Progenitor cell of endocrine pancreas (in vitro differentiated cells): ENCODE measurements at regions not wholly inside any gene's neighbourhood (a gene's known extent, or its start where the extent isn't known, plus 50 kb on each side); places are given as distances from the start of the nearest gene placed in this dataset.

Experiments
- DNase-seq: peaks from one replicate; pipeline ENCODE4 v3.0.0; 2021; ENCODE audit warnings: low spot score; ENCODE audit not compliant: unreplicated experiment
- H3K27ac Mint-ChIP-seq: 2 replicates; pipeline ENCODE4 v1.8.0; 2021; ENCODE audit warnings: mild to moderate bottlenecking, moderate library complexity, mixed read lengths
- H3K27me3 Mint-ChIP-seq: 2 replicates; pipeline ENCODE4 v1.8.0; 2021; ENCODE audit warnings: mixed read lengths
- H3K36me3 Mint-ChIP-seq: 2 replicates; pipeline ENCODE4 v1.8.0; 2022; ENCODE audit warnings: mixed read lengths; ENCODE audit not compliant: insufficient read depth
- H3K4me1 Mint-ChIP-seq: 2 replicates; pipeline ENCODE4 v1.8.0; 2021; ENCODE audit warnings: low read depth, mixed read lengths
- H3K4me3 Mint-ChIP-seq: 2 replicates; pipeline ENCODE4 v1.8.0; 2021; ENCODE audit warnings: low read depth, mild to moderate bottlenecking, moderate library complexity, mixed read lengths
- H3K9me3 Mint-ChIP-seq: 2 replicates; pipeline ENCODE4 v1.8.0; 2021; ENCODE audit warnings: low read depth, mixed read lengths
- TF ChIP-seq, protein P1 (sequence below): fragments of 200-600 bp; sonication (generic); IDR thresholded peaks from one replicate; pipeline ENCODE4 v1.5.0; 2021; ENCODE audit warnings: antibody characterized with exemption, mild to moderate bottlenecking; ENCODE audit not compliant: unreplicated experiment

DNA sequence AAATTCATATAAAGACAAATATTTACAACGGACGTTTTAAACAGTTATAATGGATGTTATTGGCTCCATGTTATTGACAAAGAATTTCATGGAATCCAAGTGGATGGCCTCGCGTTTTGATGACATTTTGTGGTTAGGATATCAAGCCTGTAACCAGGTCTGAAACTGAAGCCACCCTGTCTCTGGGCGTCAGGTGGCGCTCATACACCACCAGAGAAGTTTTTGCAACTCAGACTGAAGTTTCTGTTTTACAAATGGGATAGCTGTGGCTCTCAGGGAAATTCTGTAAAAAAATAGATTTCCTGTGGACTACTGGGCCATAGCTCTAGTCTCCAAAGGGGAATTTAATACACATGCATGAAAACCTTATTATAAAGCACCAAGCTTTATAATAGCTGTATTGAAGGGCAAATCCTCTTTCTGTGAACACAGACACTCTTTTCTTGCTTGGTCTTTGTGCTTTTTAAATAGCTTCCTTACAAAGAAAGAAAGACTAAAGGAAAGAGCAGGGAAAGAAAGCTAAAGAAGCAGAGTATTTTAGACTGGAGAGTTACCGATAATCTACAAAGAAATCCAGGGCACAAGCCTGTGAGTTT, 86.7 kb downstream of the C18orf54 start:
- Mint-ChIP-seq H3K27ac (no peak overlapping the region), H3K9me3 (no peaks in the 10 kb centered on the region), H3K4me3 (no peak overlapping the region), H3K27me3 (peaks cover 9% of the 10 kb centered on the region), H3K4me1 (peaks cover 5% of the 10 kb centered on the region), H3K36me3 (no peaks in the 10 kb centered on the region)
- DNase-seq, result peak; percentile 49
- TF ChIP-seq, protein P1, sequence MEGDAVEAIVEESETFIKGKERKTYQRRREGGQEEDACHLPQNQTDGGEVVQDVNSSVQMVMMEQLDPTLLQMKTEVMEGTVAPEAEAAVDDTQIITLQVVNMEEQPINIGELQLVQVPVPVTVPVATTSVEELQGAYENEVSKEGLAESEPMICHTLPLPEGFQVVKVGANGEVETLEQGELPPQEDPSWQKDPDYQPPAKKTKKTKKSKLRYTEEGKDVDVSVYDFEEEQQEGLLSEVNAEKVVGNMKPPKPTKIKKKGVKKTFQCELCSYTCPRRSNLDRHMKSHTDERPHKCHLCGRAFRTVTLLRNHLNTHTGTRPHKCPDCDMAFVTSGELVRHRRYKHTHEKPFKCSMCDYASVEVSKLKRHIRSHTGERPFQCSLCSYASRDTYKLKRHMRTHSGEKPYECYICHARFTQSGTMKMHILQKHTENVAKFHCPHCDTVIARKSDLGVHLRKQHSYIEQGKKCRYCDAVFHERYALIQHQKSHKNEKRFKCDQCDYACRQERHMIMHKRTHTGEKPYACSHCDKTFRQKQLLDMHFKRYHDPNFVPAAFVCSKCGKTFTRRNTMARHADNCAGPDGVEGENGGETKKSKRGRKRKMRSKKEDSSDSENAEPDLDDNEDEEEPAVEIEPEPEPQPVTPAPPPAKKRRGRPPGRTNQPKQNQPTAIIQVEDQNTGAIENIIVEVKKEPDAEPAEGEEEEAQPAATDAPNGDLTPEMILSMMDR, result peak; percentile 95

GRCh38 chr18:54453996-54454395, 96.3 kb downstream of the C18orf54 start:
- no peak overlapping the region for H3K27ac Mint-ChIP-seq
- H3K4me1 Mint-ChIP-seq, result no peaks in the 10 kb centered on the region
- no peaks in the 10 kb centered on the region for H3K36me3 Mint-ChIP-seq
- TF ChIP-seq, protein P1, result no peak
- H3K4me3 Mint-ChIP-seq, result no peak overlapping the region
- no peak for DNase-seq
- H3K9me3 Mint-ChIP-seq, result no peaks in the 10 kb centered on the region
- no peaks in the 10 kb centered on the region for H3K27me3 Mint-ChIP-seq

GRCh38 chr18:54465502-54465901, 107.8 kb downstream of the C18orf54 start:
- no peaks in the 10 kb centered on the region for H3K27me3 Mint-ChIP-seq
- no peak overlapping the region for H3K4me3 Mint-ChIP-seq
- H3K9me3 Mint-ChIP-seq, result no peaks in the 10 kb centered on the region
- no peak overlapping the region for H3K27ac Mint-ChIP-seq
- no peaks in the 10 kb centered on the region for H3K36me3 Mint-ChIP-seq
- DNase-seq, result no peak
- H3K4me1 Mint-ChIP-seq, result no peaks in the 10 kb centered on the region
- TF ChIP-seq, protein P1, result no peak

- Mint-ChIP-seq H3K9me3 (no peaks in the 10 kb centered on the region), H3K4me3 (no peak overlapping the region), H3K27me3 (no peaks in the 10 kb centered on the region), H3K36me3 (no peaks in the 10 kb centered on the region), H3K27ac (no peak overlapping the region), H3K4me1 (no peaks in the 10 kb centered on the region)
- no peak for DNase-seq
- TF ChIP-seq, protein P1, result no peak
Observed at GRCh38 chr18:54466248-54467005, 108.7 kb downstream of the C18orf54 start.

- no peaks in the 10 kb centered on the region for H3K36me3 Mint-ChIP-seq
- H3K9me3 Mint-ChIP-seq, result peaks cover 3% of the 10 kb centered on the region
- H3K27ac Mint-ChIP-seq, result no peak overlapping the region
- TF ChIP-seq, protein P1, result no peak
- H3K4me3 Mint-ChIP-seq, result no peak overlapping the region
- DNase-seq, result no peak
- H3K4me1 Mint-ChIP-seq, result no peaks in the 10 kb centered on the region
- H3K27me3 Mint-ChIP-seq, result peaks cover 12% of the 10 kb centered on the region
Observed at GRCh38 chr18:54479365-54479764, 111.7 kb upstream of the DYNAP start.
